CD1c-positive myeloid dendritic cell (primary cell): ENCODE measurements at regions not wholly inside any gene's neighbourhood (a gene's known extent, or its start where the extent isn't known, plus 50 kb on each side); places are given as distances from the start of the nearest gene placed in this dataset.

Source experiments
- DNase-seq: peaks from one replicate; pipeline ENCODE4 v3.0.0-alpha.2; 2016; ENCODE audit errors: extremely low spot score

DNA sequence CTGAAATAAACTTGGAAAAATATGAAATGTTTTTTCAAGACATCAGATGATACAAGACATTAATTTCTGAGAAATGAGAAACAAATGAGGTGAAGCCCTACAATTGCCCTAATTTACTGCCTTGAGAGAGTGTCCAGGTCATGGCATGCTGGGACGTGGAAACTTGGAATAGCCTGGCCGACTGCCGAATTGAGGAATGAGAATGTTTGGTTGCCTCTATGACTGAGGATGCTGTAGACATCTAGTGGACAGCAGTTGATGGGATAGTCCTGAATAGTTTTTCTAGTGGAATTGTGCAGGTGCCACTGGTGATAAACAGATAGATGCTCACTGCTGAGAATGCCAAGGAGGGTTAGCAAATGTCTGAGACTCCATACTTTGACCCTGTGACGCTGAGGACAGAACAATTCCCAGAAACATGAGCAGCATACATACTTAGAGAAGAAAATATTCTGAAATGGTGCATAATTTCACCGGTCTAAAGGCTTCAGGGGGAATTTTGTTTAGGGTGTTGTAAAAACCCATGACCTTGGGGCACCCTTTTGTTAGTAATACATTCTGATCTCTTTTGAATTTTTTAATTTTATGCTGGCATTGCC is 56.5 kb upstream of the CWC22 start:
- DNase-seq, result no peak

GRCh38 chr2:180062178-180062577 is 55.1 kb upstream of the CWC22 start:
- DNase-seq, result no peak

DNA sequence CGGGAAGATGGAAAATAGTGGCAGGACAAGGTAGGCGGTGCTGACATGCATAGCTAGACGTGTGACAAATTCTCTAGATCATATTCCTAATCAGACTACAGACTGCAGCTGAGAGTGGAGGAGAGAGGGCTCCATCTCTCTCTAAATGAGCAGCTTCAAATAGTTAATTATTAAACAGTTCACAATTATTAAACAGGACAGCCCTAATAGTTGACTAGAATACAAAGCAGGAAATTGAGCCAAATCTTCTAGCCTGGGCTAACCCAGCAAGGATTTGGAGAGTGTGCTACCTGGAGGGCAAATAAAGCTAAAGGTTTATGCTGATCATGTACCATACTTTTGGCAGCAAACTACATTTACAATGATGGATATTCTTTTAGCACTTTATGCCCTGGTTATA is 54.4 kb upstream of the CWC22 start:
- DNase-seq, result no peak

DNA sequence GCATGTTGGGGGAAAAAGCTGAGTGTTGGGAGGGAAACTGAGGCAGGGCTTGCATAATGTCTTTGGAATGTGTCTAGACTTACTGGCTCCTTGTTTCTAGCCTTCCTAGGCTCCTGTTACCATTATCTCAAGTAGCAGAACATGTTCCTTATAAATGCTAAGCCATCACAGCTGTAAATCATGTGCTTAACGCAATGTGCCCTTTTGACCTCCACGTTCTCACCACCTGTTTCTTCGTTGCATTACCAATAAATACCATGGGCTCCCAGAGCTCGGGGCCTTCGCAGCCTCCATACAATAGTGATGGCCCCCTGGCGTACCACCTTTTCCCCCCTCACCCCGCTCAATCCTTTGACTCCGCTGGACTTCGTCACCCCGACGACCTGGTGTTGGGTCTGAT is 54.0 kb upstream of the CWC22 start:
- no peak for DNase-seq

DNA sequence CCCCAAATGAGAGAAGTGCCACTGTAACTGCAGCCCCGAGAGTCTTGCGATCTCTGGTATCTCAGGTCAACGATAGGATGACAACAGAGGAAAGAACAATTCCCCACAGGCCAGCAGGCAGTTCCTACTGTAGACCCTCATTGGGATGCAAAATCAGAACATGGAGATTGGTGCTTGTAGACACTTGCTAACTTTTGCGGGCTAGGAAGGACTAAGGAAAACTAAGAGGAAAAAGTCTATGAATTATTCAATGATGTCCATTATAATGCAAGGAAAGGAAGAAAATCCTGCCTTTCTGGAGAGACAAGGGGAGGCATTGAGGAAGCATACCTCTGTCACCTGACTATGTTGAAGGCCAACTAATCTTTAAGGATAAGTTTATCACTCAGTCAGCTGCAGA is 51.9 kb upstream of the CWC22 start:
- no peak for DNase-seq

- DNase-seq, result no peak
Observed at GRCh38 chr2:180057706-180058412, 50.8 kb upstream of the CWC22 start.
